Epithelial cell of esophagus (primary cell): ENCODE measurements at regions not wholly inside any gene's neighbourhood (a gene's known extent, or its start where the extent isn't known, plus 50 kb on each side); places are given as distances from the start of the nearest gene placed in this dataset.

Experiments
- DNase-seq: peaks from one replicate; pipeline ENCODE4 v3.0.0; 2010; ENCODE audit warnings: low read depth
- H3K4me3 ChIP-seq: 2 replicates; pipeline ENCODE4 v1.5.1; 2011; ENCODE audit warnings: mild to moderate bottlenecking, low read length, control low read depth
- CTCF ChIP-seq: IDR thresholded peaks from 2 replicates; pipeline ENCODE4 v1.5.1; 2011; ENCODE audit warnings: low read depth, mild to moderate bottlenecking, low read length, control low read depth, inconsistent platforms; ENCODE audit not compliant: insufficient read depth; ENCODE audit errors: missing control alignments

DNA sequence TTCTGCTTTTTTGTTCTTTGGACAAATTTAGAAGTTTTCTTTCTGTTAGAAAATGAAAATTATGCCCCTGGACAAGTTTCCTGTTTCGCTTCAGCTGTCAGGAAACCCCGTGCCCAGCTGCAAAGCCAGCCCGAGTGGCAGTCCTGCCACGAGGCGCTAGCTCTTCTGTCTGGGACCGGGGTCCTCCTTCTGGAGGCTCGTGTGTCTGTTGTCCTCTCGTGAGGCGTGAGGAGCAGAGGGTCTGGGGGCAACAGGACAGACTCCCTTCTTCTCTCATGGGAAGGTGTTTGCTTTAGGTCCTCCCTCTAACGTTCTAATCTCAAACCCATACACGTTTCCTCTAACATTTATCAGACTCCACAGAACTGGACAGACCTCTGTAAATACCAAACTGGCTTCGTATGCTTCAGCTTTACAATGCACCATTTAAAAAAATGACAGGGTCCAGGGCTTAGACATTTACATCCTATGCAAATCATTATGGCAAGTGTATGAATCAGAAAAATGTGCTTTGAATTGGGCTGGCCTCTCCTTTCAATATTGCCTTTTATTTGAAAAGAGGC is 184.5 kb upstream of the SHH start:
- DNase-seq, result no peak
- H3K4me3 ChIP-seq, result no peak overlapping the region
- TF ChIP-seq CTCF, result no peak

DNA sequence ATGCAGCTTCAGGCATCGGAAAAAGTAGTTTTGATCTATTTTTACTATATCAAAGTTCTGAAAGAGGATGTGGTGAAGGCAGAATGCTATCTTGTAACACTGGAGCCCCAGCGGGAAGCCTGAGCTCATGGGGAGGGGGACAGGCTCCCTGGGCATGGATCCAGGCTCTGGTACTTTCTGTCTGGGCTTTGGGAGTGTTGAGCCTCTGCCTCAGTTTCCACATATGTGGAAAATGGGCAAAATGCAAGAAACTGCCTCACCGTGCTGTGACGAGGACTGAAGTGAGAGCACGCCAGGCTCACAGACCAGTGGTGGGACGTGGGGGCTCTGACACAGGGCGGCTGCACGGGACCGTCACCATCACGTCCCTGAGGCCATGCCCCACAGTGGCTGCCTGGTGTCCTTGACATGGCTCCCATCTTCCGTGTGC is 182.9 kb upstream of the SHH start:
- TF ChIP-seq CTCF, result no peak
- H3K4me3 ChIP-seq, result no peak overlapping the region
- DNase-seq, result no peak

DNA sequence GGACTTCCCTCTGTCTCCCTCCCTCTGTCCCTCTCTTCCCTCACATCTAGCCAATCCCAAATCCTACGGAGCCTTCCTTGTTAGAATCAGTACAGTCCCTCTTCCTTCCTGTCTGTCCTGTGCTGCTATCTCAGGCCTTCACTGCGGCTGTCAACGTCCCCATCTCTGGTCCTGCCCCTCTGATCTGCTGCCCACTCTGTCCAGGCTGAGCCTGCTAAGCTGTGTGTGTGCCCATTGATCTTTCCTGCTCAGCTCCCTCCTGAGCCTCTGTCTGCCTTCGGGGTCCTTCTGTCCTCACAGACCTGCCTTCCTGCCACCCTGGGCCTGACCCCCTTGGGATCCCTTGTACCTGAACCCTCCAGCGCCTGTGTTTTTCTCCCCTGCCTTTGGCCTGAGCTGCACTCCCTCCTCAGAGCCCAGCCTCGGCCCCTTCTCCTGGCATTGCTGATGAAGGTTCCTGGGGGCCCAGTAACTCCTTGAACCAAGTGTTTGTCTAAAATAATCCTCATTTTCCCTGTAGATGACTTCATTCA is 182.1 kb upstream of the SHH start:
- no peak for DNase-seq
- H3K4me3 ChIP-seq, result no peak overlapping the region
- no peak for TF ChIP-seq CTCF

DNA sequence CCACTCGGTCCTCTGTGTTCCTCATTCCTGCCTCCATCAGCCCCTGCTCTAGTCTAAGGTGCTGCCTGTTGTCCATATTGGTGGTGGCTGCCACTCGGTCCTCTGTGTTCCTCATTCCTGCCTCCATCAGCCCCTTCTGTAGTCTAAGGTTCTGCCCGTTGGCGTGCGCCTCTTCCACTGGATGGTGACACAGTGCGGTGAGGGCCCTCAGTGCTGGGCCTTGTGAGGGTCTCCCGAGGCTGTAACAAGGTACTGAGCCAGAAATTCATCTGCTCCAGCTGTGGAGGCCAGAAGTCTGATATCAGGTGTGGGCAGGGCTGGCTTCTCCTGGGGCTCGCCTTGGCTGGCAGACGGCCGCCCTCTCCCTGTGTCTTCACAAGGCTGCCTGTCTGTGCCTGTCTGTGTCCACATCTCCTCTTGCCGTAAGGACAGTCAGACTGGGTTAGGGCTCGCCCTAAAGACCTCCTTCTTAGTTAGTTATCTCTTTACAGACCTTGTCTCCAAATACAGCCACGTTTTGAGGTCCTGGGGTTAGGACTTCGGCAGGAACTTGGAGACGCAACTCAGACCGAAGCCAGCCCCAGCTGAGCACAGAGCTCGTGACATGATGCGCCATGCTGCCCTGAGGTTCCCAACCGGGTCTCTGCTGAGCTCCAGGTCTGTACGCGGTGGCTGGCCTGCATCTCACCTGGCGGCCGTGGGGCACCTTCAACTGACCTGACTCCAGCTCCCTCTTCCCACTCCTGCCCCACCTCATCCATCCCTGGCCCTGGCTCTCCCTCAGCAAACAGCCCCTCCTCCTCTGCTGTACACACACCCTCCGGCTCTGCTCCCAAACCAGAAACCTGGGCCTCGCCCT is 181.4 kb upstream of the SHH start:
- H3K4me3 ChIP-seq, result no peak overlapping the region
- peak; percentile 13 for DNase-seq
- no peak for TF ChIP-seq CTCF

- TF ChIP-seq CTCF, result no peak
- no peak for DNase-seq
- H3K4me3 ChIP-seq, result no peak overlapping the region
Measured at GRCh38 chr7:155992974-155993373, 180.7 kb upstream of the SHH start.

DNA sequence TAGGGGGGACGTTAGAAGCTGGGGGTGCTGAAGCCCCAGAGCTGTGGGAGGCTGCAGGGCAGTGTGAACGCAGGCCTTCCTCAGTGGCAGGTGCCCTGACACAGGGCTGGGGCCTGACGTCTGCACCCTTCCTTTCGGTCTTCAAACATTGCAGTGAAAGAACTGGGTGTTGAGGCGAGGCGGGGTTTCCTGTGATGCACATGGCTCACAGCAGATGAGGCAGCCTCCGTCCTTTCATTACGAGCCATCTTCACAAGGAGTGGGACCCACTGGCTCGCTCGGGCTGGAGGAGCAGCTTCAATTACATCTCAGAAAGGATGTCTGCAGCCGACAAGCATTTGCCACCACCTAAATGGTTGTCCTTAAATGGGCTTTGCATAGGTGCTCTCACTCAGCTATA is 180.3 kb upstream of the SHH start:
- no peak for DNase-seq
- no peak for TF ChIP-seq CTCF
- H3K4me3 ChIP-seq, result no peak overlapping the region

GRCh38 chr7:155992107-155992506 is 179.8 kb upstream of the SHH start:
- no peak for DNase-seq
- no peak overlapping the region for H3K4me3 ChIP-seq
- TF ChIP-seq CTCF, result no peak
